Activated naive CD4-positive, alpha-beta T cell treated with anti-CD3 and anti-CD28 coated beads, Interleukin-2, amount 10 ng/mL, durations not matched to agents 7 days and 5 days (primary cell): ENCODE measurements at regions not wholly inside any gene's neighbourhood (a gene's known extent, or its start where the extent isn't known, plus 50 kb on each side); places are given as distances from the start of the nearest gene placed in this dataset.

Source experiments
- CTCF ChIA-PET: fragments of 350-600 bp; sonication (Branson Sonifier 250); formaldehyde crosslinking; loops from one replicate; lab custom pipeline; 2021; ENCODE audit warnings: antibody characterized with exemption; lab: Charles Lee
- DNase-seq: peaks from one replicate; pipeline ENCODE4 v3.0.0-alpha.2; 2020
- H3K27ac Mint-ChIP-seq: one replicate; pipeline ENCODE4 v1.8.0; 2021; ENCODE audit warnings: mild to moderate bottlenecking, moderate library complexity, mixed read lengths
- H3K27me3 Mint-ChIP-seq: one replicate; pipeline ENCODE4 v1.8.0; 2021; ENCODE audit warnings: mild to moderate bottlenecking, mixed read lengths
- H3K36me3 Mint-ChIP-seq: one replicate; pipeline ENCODE4 v1.8.0; 2021; ENCODE audit warnings: mixed read lengths
- H3K4me1 Mint-ChIP-seq: one replicate; pipeline ENCODE4 v1.8.0; 2021; ENCODE audit warnings: mixed read lengths
- H3K4me3 Mint-ChIP-seq: one replicate; pipeline ENCODE4 v1.8.0; 2021; ENCODE audit warnings: mild to moderate bottlenecking, moderate library complexity, mixed read lengths
- H3K9me3 Mint-ChIP-seq: one replicate; pipeline ENCODE4 v1.8.0; 2021; ENCODE audit warnings: mixed read lengths

DNA sequence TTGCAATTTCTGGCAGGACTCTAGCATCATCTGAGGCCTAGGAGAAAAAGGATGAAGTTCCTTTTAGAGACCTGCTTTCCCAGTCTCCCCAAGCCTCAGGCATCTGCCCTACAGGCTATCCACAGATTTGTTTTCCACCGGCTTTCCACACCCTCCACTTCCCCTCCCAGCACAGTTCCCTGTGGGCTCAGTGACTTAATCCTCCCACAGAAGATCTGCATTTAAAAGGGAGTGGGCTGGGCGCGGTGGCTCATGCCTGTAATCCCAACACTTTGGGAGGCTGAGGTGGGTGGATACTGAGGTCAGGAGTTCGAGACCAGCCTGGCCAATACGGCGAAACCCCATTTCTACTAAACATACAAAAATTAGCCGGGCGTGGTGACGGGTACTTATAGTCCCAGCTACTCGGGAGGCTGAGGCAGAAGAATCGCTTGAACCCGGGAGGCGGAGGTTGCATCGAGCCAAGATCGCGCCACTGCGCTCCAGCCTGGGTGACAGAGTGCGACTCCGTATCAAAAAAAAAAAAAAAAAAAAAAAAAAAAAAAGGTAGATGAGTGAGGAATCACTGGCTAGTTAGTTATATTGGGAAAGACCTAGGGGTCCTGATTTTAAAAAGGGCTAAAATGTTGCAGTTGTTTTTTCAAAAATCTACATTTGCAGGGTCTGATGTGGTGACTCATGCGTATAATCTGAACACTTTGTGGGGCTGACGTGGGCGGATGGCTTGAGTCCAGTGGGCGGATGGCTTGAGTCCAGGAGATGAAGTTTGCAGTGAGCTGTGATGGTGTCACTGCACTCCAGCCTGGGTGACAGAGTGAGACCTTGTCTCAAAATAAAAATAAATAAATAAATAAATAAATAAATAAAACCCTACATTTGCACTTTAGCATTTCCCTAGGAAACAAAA, 119.5 kb downstream of the BAMBI start:
- Mint-ChIP-seq H3K4me3 (no peak overlapping the region), H3K27ac (no peak overlapping the region), H3K36me3 (no peaks in the 10 kb centered on the region), H3K9me3 (no peaks in the 10 kb centered on the region), H3K27me3 (peaks cover 7% of the 10 kb centered on the region), H3K4me1 (no peaks in the 10 kb centered on the region)
- no peak for DNase-seq
- CTCF ChIA-PET, result interaction anchor here (0.7 kb wide), 1 partner anchor 55 kb away, joined by 3 read pairs; no protein-coding TSS in a partner anchor

DNA sequence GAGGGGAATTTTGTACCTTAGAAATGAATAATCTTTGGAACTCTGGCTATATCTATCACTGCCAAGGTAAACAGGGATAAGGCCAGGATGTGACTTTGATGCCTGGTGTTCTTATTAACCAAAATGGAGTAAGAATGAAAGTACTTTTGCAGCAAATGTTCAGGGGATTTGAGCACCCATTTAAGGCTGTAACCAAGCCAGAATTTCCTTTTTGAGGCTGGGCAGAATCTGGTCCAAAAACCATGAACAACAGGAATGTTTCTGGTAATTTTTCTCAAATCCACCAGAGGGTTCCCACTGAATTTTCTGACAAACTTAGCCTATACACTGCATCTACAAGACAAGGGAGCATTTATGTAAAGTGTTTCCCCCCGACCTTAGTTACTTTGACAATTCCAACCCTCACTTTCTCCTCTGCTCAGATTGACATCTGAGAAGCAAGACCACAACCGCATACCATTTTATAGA, 120.6 kb downstream of the BAMBI start:
- DNase-seq, result no peak
- Mint-ChIP-seq H3K4me1 (no peaks in the 10 kb centered on the region), H3K9me3 (no peaks in the 10 kb centered on the region), H3K36me3 (no peaks in the 10 kb centered on the region), H3K27me3 (peaks cover 7% of the 10 kb centered on the region), H3K4me3 (no peak overlapping the region), H3K27ac (no peak overlapping the region)
- CTCF ChIA-PET, result interaction anchor here (0.7 kb wide), 1 partner anchor 54 kb away, joined by 3 read pairs; no protein-coding TSS in a partner anchor

DNA sequence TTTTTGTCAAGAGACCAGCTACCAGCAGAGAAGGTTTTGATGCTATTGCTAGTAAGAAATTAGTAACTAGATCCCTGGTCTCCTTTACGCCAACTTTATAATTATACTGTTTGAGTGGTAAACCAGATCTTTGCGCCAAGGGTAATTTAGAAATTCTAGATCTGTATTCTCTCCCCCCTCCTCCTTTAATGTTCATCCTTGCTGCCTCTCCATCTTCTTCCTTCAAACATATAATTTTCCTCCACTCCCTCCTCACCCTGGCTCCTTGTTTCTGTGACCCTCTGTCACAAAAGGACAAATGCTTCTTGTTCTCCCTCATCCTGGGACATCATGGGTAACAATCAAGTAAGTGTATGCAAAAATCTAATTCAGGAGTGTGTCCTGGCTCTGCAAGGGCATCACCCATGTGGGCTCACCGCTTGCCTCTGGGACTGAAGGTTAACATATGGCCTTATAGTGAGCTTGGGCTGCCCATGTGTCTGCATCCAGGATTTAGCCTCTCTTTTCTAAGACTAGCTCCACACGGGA, 121.2 kb downstream of the BAMBI start:
- H3K4me3 Mint-ChIP-seq, result no peak overlapping the region
- H3K27me3 Mint-ChIP-seq, result peaks cover 7% of the 10 kb centered on the region
- H3K9me3 Mint-ChIP-seq, result no peaks in the 10 kb centered on the region
- no peak for DNase-seq
- H3K36me3 Mint-ChIP-seq, result no peaks in the 10 kb centered on the region
- H3K4me1 Mint-ChIP-seq, result no peaks in the 10 kb centered on the region
- H3K27ac Mint-ChIP-seq, result no peak overlapping the region
- CTCF ChIA-PET, result no interaction called here

GRCh38 chr10:28798964-28799363, 121.6 kb downstream of the BAMBI start:
- Mint-ChIP-seq H3K27me3 (peaks cover 7% of the 10 kb centered on the region), H3K36me3 (no peaks in the 10 kb centered on the region), H3K4me3 (no peak overlapping the region), H3K27ac (no peak overlapping the region), H3K9me3 (no peaks in the 10 kb centered on the region), H3K4me1 (no peaks in the 10 kb centered on the region)
- CTCF ChIA-PET, result no interaction called here
- DNase-seq, result no peak

DNA sequence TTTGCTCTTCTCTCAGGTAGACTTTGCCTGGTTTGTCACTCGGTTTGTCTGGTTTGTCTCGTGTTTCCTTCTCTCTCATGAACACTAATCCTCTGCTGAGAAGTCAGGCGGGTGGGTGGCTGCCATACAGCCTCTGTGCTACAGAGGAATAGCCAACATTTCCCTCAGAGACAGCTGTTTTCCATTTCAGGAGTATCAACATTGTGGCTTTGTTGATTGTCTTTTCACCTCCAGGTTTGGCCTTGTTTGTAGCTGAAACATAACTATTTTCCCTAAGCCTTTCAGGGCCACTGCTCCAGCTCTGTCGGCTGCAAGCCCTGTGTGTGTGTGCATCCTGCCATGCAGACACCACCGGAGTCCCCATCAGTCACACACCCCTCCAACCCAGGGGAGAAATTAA, 122.8 kb downstream of the BAMBI start:
- peaks cover 7% of the 10 kb centered on the region for H3K27me3 Mint-ChIP-seq
- no peaks in the 10 kb centered on the region for H3K4me1 Mint-ChIP-seq
- CTCF ChIA-PET, result no interaction called here
- no peaks in the 10 kb centered on the region for H3K9me3 Mint-ChIP-seq
- no peaks in the 10 kb centered on the region for H3K36me3 Mint-ChIP-seq
- no peak overlapping the region for H3K4me3 Mint-ChIP-seq
- no peak for DNase-seq
- no peak overlapping the region for H3K27ac Mint-ChIP-seq

GRCh38 chr10:28801247-28801646, 123.9 kb downstream of the BAMBI start:
- no peak overlapping the region for H3K27ac Mint-ChIP-seq
- H3K4me1 Mint-ChIP-seq, result no peaks in the 10 kb centered on the region
- H3K36me3 Mint-ChIP-seq, result no peaks in the 10 kb centered on the region
- CTCF ChIA-PET, result no interaction called here
- no peak for DNase-seq
- H3K9me3 Mint-ChIP-seq, result no peaks in the 10 kb centered on the region
- peaks cover 7% of the 10 kb centered on the region for H3K27me3 Mint-ChIP-seq
- H3K4me3 Mint-ChIP-seq, result no peak overlapping the region

- no peak for DNase-seq
- Mint-ChIP-seq H3K36me3 (no peaks in the 10 kb centered on the region), H3K27ac (no peak overlapping the region), H3K27me3 (peaks cover 11% of the 10 kb centered on the region), H3K9me3 (no peaks in the 10 kb centered on the region), H3K4me1 (no peaks in the 10 kb centered on the region), H3K4me3 (no peak overlapping the region)
- CTCF ChIA-PET, result no interaction called here
Observed at GRCh38 chr10:28801869-28802268, 124.5 kb downstream of the BAMBI start.

DNA sequence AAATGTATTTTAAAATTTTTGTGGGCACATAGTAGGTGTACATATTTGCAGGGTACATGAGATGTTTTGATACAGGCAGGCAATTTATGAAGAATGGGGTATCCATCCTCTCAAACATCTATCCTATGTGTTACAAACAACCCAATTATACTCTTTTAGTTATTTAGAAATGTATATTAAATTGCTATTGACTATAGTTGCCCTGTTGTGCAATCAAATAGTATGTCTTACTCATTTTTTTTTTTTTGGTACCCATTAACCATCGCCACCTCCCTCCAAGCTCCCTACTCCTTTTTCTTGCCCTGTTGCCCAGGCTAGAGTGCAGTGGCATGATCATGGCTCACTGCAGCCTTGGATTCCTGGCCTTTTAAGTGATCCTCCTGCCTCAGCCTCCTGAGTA, 128.1 kb downstream of the BAMBI start:
- no peak overlapping the region for H3K4me3 Mint-ChIP-seq
- H3K36me3 Mint-ChIP-seq, result no peaks in the 10 kb centered on the region
- CTCF ChIA-PET, result no interaction called here
- no peaks in the 10 kb centered on the region for H3K9me3 Mint-ChIP-seq
- no peaks in the 10 kb centered on the region for H3K4me1 Mint-ChIP-seq
- no peak for DNase-seq
- H3K27ac Mint-ChIP-seq, result no peak overlapping the region
- H3K27me3 Mint-ChIP-seq, result peaks cover 16% of the 10 kb centered on the region

GRCh38 chr10:28806488-28806941, 129.2 kb downstream of the BAMBI start:
- H3K4me3 Mint-ChIP-seq, result no peak overlapping the region

DNA sequence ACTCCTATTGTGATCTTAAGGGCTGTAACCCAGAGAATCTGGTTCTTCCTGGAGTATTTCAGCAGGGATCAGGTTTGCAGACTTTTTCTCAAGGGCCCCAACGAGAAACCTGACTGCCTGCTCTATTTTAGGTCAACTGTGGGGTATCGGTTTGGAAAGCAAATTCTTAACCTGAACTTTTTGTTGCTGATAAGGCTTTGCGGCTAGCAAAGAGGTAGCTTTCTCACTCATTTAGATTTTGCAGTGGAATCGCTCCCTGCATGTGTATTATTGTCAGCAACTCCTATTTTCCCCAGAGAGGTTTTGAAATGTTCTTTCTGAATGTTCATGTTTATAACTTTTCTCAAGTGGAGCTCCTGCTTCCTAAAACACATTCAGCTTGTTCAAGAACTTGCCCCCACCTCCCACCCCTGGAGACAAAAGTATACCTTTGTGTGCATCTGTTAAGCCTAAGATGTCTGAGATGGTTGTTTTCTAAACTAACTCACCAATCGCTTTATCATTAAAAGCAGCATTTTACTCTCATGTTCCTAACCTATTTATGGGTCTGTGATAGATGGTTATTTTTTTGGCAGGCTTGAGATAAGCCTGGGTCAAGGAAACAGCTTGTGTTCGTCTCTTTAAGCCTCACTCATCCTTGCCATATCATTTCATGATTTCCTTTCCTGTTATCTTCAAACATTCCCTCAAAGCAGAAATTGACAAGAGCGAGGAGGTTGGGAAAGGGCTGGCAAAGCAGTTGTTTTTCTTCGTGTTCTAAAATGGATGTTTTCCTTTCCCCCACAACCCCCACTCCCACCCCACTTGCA, 129.8 kb downstream of the BAMBI start:
- Mint-ChIP-seq H3K27ac (no peak overlapping the region), H3K27me3 (peaks cover 16% of the 10 kb centered on the region), H3K36me3 (no peaks in the 10 kb centered on the region), H3K4me1 (no peaks in the 10 kb centered on the region), H3K9me3 (no peaks in the 10 kb centered on the region), H3K4me3 (no peak overlapping the region)
- no peak for DNase-seq
- CTCF ChIA-PET, result no interaction called here

More at GRCh38 chr10:28806488-28806941, 129.2 kb downstream of the BAMBI start:
- Mint-ChIP-seq H3K27ac (no peak overlapping the region), H3K36me3 (no peaks in the 10 kb centered on the region), H3K9me3 (no peaks in the 10 kb centered on the region), H3K4me1 (no peaks in the 10 kb centered on the region), H3K27me3 (peaks cover 16% of the 10 kb centered on the region)
- CTCF ChIA-PET, result no interaction called here
- no peak for DNase-seq

GRCh38 chr10:28807760-28808613, 130.7 kb downstream of the BAMBI start:
- Mint-ChIP-seq H3K27ac (no peak overlapping the region), H3K4me3 (no peak overlapping the region), H3K4me1 (no peaks in the 10 kb centered on the region), H3K9me3 (no peaks in the 10 kb centered on the region), H3K36me3 (no peaks in the 10 kb centered on the region), H3K27me3 (peaks cover 16% of the 10 kb centered on the region)
- CTCF ChIA-PET, result no interaction called here
- DNase-seq, result no peak

DNA sequence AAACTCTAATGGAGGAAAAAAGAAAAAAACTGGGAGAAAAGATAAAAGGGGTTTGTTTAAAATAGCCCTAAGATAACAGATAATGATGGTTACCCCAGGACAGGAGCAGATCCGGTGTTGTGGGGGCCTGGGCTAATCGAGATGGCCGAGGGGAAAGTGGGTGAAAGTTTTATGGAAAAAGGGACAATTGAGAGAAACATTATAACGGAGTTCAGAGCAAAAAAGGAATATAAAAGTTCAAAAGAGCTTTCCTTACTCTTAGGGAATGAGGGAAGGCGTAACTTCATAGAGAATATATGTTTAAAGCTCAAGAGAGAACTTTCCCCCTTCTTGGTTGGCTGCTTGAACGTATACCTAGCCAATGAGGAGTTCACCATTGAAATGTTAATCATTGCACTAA, 131.4 kb downstream of the BAMBI start:
- Mint-ChIP-seq H3K27me3 (peaks cover 16% of the 10 kb centered on the region), H3K27ac (no peak overlapping the region), H3K4me1 (no peaks in the 10 kb centered on the region), H3K9me3 (no peaks in the 10 kb centered on the region), H3K4me3 (no peak overlapping the region), H3K36me3 (no peaks in the 10 kb centered on the region)
- DNase-seq, result no peak
- CTCF ChIA-PET, result no interaction called here

DNA sequence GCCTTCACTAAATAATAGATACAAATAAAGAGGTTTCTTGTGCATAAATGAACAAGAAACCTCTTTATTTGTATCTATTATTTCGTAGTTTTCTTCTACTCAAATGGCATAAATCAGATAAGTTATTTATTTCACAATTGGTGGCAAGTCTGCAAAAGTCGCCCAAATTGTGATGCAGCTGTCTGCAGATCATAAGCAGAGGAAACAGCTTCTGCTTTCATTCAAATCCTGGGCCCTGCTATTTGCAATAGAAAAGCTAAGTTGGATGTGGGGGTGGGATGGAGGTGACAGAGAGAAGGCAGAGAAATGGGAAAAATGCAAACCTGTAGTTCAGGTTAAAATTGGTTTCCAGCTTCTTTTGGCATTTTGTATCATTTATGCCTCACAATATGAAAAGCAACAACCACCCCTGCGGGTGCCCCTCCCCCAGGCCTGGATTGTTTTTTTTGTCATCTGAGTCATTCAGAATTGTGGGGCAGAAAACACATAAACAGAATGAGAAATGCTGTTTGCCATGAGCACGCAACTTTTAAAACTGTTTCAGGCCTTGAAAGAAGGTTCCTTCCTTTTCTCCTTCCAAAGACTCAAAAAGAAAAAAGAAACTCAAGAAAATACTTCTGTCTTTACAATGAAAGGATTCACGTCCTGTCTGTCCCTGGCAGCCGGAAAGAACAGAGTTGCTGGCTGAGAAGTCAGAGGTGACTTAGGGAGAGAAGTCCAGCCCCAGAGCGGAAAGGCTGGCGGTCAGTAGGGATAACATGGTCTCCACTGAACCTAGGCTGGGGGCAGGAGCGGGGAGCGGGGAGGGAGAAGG, 132.9 kb downstream of the BAMBI start:
- no peaks in the 10 kb centered on the region for H3K36me3 Mint-ChIP-seq
- H3K27ac Mint-ChIP-seq, result no peak overlapping the region
- H3K4me1 Mint-ChIP-seq, result no peaks in the 10 kb centered on the region
- peaks cover 16% of the 10 kb centered on the region for H3K27me3 Mint-ChIP-seq
- no peak for DNase-seq
- peaks cover 3% of the 10 kb centered on the region for H3K9me3 Mint-ChIP-seq
- H3K4me3 Mint-ChIP-seq, result no peak overlapping the region
- CTCF ChIA-PET, result interaction anchor here (0.6 kb wide), 1 partner anchor 57 kb away, joined by 3 read pairs; no protein-coding TSS in a partner anchor
